Neural cell (in vitro differentiated cells): ENCODE measurements at regions not wholly inside any gene's neighbourhood (a gene's known extent, or its start where the extent isn't known, plus 50 kb on each side); places are given as distances from the start of the nearest gene placed in this dataset.

ENCODE experiments used
- H2AFZ ChIP-seq: fragments of 200-600, 300-800 bp; sonication (generic), shearing (Covaris generic); 2 replicates; pipeline ENCODE4 v1.6.0; 2014; ENCODE audit warnings: low read depth, mild to moderate bottlenecking, antibody characterized with exemption, low read length, moderate library complexity
- H3F3A ChIP-seq: fragments of 200-600 bp; shearing (Covaris generic); 2 replicates; pipeline ENCODE4 v1.6.1; 2016; ENCODE audit warnings: mild to moderate bottlenecking, moderate library complexity, mixed read lengths, antibody characterized with exemption, low read length; ENCODE audit not compliant: insufficient read depth, poor library complexity, severe bottlenecking
- H3K27ac ChIP-seq: fragments of 200-600, 300-800 bp; sonication (generic), shearing (Covaris generic); 2 replicates; pipeline ENCODE4 v1.5.1; 2014; ENCODE audit warnings: mild to moderate bottlenecking, low read length, moderate library complexity
- H3K27me3 ChIP-seq: fragments of 300-800, 200-600 bp; sonication (generic), shearing (Covaris generic); 2 replicates; pipeline ENCODE4 v1.6.0; 2014; ENCODE audit warnings: mild to moderate bottlenecking, low read depth, low read length, moderate library complexity; ENCODE audit not compliant: insufficient read depth
- H3K36me3 ChIP-seq: fragments of 300-800, 200-600 bp; sonication (generic), shearing (Covaris generic); 2 replicates; pipeline ENCODE4 v1.5.1; 2014; ENCODE audit warnings: mild to moderate bottlenecking, antibody characterized with exemption, low read length, moderate library complexity; ENCODE audit not compliant: insufficient read depth
- H3K4me2 ChIP-seq: fragments of 300-800, 200-600 bp; sonication (generic), shearing (Covaris generic); 2 replicates; pipeline ENCODE4 v1.6.0; 2014; ENCODE audit warnings: mild to moderate bottlenecking, low read length
- H3K4me3 ChIP-seq: fragments of 300-800, 200-600 bp; sonication (generic), shearing (Covaris generic); 2 replicates; pipeline ENCODE4 v1.5.1; 2014; ENCODE audit warnings: mild to moderate bottlenecking, low read length, moderate library complexity
- H3K79me2 ChIP-seq: fragments of 200-600 bp; shearing (Covaris generic); replicated peaks from 2 replicates; pipeline ENCODE4 v1.6.0; 2014; ENCODE audit warnings: mild to moderate bottlenecking, low read length, moderate library complexity; ENCODE audit not compliant: insufficient read depth
- H3K9ac ChIP-seq: fragments of 300-800, 200-600 bp; sonication (generic), shearing (Covaris generic); 2 replicates; pipeline ENCODE4 v1.6.1; 2016; ENCODE audit warnings: mild to moderate bottlenecking, low read length, mixed read lengths
- H3K9me2 ChIP-seq: fragments of 200-600 bp; shearing (Covaris generic); 2 replicates; pipeline ENCODE4 v1.6.1; 2016; ENCODE audit warnings: mild to moderate bottlenecking, low read length, mixed read lengths; ENCODE audit not compliant: insufficient read depth
- H3K9me3 ChIP-seq: fragments of 200-600, 300-800 bp; sonication (generic), shearing (Covaris generic); 2 replicates; pipeline ENCODE4 v1.6.1; 2016; ENCODE audit warnings: mild to moderate bottlenecking, mixed run types, low read length, moderate library complexity, mixed read lengths
- H4K20me1 ChIP-seq: fragments of 200-600 bp; shearing (Covaris generic); 2 replicates; pipeline ENCODE4 v1.6.1; 2016; ENCODE audit warnings: mild to moderate bottlenecking, mixed run types; ENCODE audit not compliant: insufficient read depth
- CTCF ChIP-seq: fragments of 450-650 bp; IDR thresholded peaks from 2 replicates; pipeline ENCODE4 v1.5.1; 2014; ENCODE audit warnings: antibody characterized with exemption, mild to moderate bottlenecking, moderate library complexity; ENCODE audit not compliant: poor library complexity, severe bottlenecking
- EP300 ChIP-seq: fragments of 450-650 bp; conservative IDR thresholded peaks from 2 replicates; pipeline ENCODE4 v1.6.1; 2014; ENCODE audit warnings: antibody characterized with exemption, mild to moderate bottlenecking, moderate library complexity; ENCODE audit not compliant: poor library complexity, severe bottlenecking
- EZH2 ChIP-seq: fragments of 200-600, 300-800 bp; shearing (Covaris generic), sonication (generic); IDR thresholded peaks from 2 replicates; pipeline ENCODE4 v1.6.1; 2014; ENCODE audit warnings: antibody characterized with exemption, low read length, borderline replicate concordance, mild to moderate bottlenecking; ENCODE audit not compliant: insufficient read depth, poor library complexity, severe bottlenecking
- MXI1 ChIP-seq: fragments of 450-650 bp; conservative IDR thresholded peaks from 2 replicates; pipeline ENCODE4 v1.6.1; 2014; ENCODE audit warnings: antibody characterized with exemption, mild to moderate bottlenecking; ENCODE audit not compliant: poor library complexity, severe bottlenecking
- POLR2AphosphoS5 ChIP-seq: IDR thresholded peaks from 2 replicates; pipeline ENCODE4 v1.6.1; 2012
- RAD21 ChIP-seq: fragments of 450-650 bp; conservative IDR thresholded peaks from 2 replicates; pipeline ENCODE4 v1.6.1; 2014; ENCODE audit warnings: antibody characterized with exemption, mild to moderate bottlenecking, moderate library complexity
- REST ChIP-seq: IDR thresholded peaks from 2 replicates; pipeline ENCODE4 v1.6.1; 2012; ENCODE audit warnings: borderline replicate concordance
- SMC3 ChIP-seq: fragments of 450-650 bp; conservative IDR thresholded peaks from 2 replicates; pipeline ENCODE4 v1.6.1; 2014; ENCODE audit warnings: antibody characterized with exemption, mild to moderate bottlenecking, moderate library complexity; ENCODE audit not compliant: poor library complexity
- TAF1 ChIP-seq: IDR thresholded peaks from 2 replicates; pipeline ENCODE4 v1.6.1; 2012; ENCODE audit warnings: low read depth

- H3K27me3 ChIP-seq, result no peaks in the 10 kb centered on the region
- no peak overlapping the region for H2AFZ ChIP-seq
- no peak overlapping the region for H3K4me2 ChIP-seq
- H3K4me3 ChIP-seq, result no peak overlapping the region
- no peaks in the 10 kb centered on the region for H3K79me2 ChIP-seq
- H3K36me3 ChIP-seq, result no peaks in the 10 kb centered on the region
- H3K9me2 ChIP-seq, result no peaks in the 10 kb centered on the region
- no peaks in the 10 kb centered on the region for H4K20me1 ChIP-seq
- H3K9me3 ChIP-seq, result no peaks in the 10 kb centered on the region
- no peak overlapping the region for H3K9ac ChIP-seq
- H3K27ac ChIP-seq, result no peak overlapping the region
- TF ChIP-seq EZH2 (no peak), EP300 (no peak), SMC3 (no peak), REST (no peak), POLR2AphosphoS5 (no peak), CTCF (no peak), RAD21 (no peak), TAF1 (no peak), MXI1 (no peak)
- H3F3A ChIP-seq, result no peaks in the 10 kb centered on the region
Measured at GRCh38 chr2:235263205-235264120, 230.4 kb upstream of the AGAP1 start.

DNA sequence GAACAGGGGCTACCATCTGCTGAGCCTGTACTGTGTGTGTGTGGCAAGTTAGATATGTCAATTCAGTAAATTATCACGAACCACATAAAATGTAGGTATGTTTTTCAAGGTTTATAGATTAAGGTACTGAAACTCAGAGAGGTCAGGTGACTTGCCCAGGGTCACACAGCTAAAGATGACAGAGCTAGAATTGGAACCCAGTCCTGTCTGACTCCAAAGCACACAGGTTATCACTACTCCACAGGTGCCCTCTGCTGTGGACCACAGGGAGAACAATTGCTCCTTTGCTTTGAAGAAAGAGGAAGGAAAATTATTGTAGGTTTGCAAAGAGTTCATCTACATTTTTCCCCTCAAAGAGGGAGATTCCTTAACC, 229.7 kb upstream of the AGAP1 start:
- Histone ChIP-seq H3K79me2 (no peaks in the 10 kb centered on the region), H3K9ac (no peak overlapping the region), H3K27me3 (no peaks in the 10 kb centered on the region), H3F3A (no peaks in the 10 kb centered on the region), H3K27ac (no peak overlapping the region), H3K9me3 (no peaks in the 10 kb centered on the region), H3K9me2 (no peaks in the 10 kb centered on the region), H3K36me3 (no peaks in the 10 kb centered on the region), H3K4me2 (no peak overlapping the region), H4K20me1 (no peaks in the 10 kb centered on the region), H3K4me3 (no peak overlapping the region), H2AFZ (no peak overlapping the region)
- no peak for TF ChIP-seq TAF1
- no peak for TF ChIP-seq MXI1
- no peak for TF ChIP-seq POLR2AphosphoS5
- TF ChIP-seq RAD21, result no peak
- no peak for TF ChIP-seq CTCF
